SK-N-SH (cell line): ENCODE measurements at regions not wholly inside any gene's neighbourhood (a gene's known extent, or its start where the extent isn't known, plus 50 kb on each side); places are given as distances from the start of the nearest gene placed in this dataset.

Experiments used
- CTCF ChIA-PET: fragments of 300-600, 350-600 bp; formaldehyde crosslinking; extraction: SDS; loops from one replicate; lab custom pipeline; 2021; lab: Yijun Ruan, JAX
- POLR2A ChIA-PET: fragments of 350-600 bp; sonication (Branson Sonifier 250); formaldehyde crosslinking; extraction: SDS; loops from one replicate; lab custom pipeline; 2020; ENCODE audit warnings: antibody characterized with exemption, inconsistent platforms; lab: Yijun Ruan, JAX
- DNase-seq: peaks from one replicate; pipeline ENCODE4 v3.0.0; 2012
- H2AFZ ChIP-seq: fragments of 200-600 bp; sonication (generic); 2 replicates; pipeline ENCODE4 v1.8.1; 2016; ENCODE audit warnings: antibody characterized with exemption, mild to moderate bottlenecking, low read depth
- H3F3A ChIP-seq: fragments of 200-600 bp; sonication (generic); replicated peaks from 2 replicates; pipeline ENCODE3; 2016; ENCODE audit warnings: antibody characterized with exemption, mild to moderate bottlenecking; ENCODE audit not compliant: insufficient read depth
- H3K27ac ChIP-seq, 2 experiments: fragments of 200-500 bp in 1 of 2; fragments of 200-600 bp in 1 of 2; sonication (Bioruptor generic) in 1 of 2; sonication (generic), shearing (Covaris generic) in 1 of 2; 2 replicates each; pipeline versions ENCODE4 v1.5.1 to v1.6.1; 2014 to 2016; ENCODE audit warnings: low read depth in 2 of 2, inconsistent platforms in 1 of 2, low read length in 1 of 2, mild to moderate bottlenecking in 1 of 2, mixed read lengths in 1 of 2
- H3K27me3 ChIP-seq: fragments of 200-600 bp; sonication (generic), shearing (Covaris generic); 2 replicates; pipeline ENCODE4 v1.6.1; 2016; ENCODE audit warnings: mixed run types; ENCODE audit not compliant: insufficient read depth
- H3K36me3 ChIP-seq, 2 experiments: fragments of 200-500 bp in 1 of 2; fragments of 200-600 bp in 1 of 2; sonication (Bioruptor generic) in 1 of 2; sonication (generic) in 1 of 2; replicated peaks in 1 of 2; 2 replicates each; pipeline versions ENCODE3 to v1.5.1; 2014 to 2016; ENCODE audit warnings: low read length in 1 of 2, mild to moderate bottlenecking in 1 of 2; ENCODE audit not compliant: insufficient read depth in 2 of 2, control insufficient read depth in 1 of 2
- H3K4me1 ChIP-seq, 2 experiments: fragments of 200-500 bp in 1 of 2; fragments of 200-600 bp in 1 of 2; sonication (Bioruptor generic) in 1 of 2; sonication (generic), shearing (Covaris generic) in 1 of 2; 2 replicates each; pipeline versions ENCODE4 v1.5.1 to v1.6.1; 2014 to 2016; ENCODE audit warnings: low read depth in 1 of 2, low read length in 1 of 2, mixed run types in 1 of 2; ENCODE audit not compliant: insufficient read depth in 2 of 2, control insufficient read depth in 1 of 2
- H3K4me2 ChIP-seq: fragments of 200-600 bp; sonication (generic), shearing (Covaris generic); 2 replicates; pipeline ENCODE4 v1.6.1; 2017; ENCODE audit warnings: mixed run types
- H3K4me3 ChIP-seq, 2 experiments: fragments of 200-500 bp in 1 of 2; fragments of 200-600 bp in 1 of 2; sonication (Bioruptor generic) in 1 of 2; sonication (generic), shearing (Covaris generic) in 1 of 2; 2 replicates each; pipeline versions ENCODE4 v1.5.1 to v1.8.1; 2014 to 2016; ENCODE audit warnings: low read depth in 2 of 2, inconsistent platforms in 1 of 2, low read length in 1 of 2, mild to moderate bottlenecking in 1 of 2, mixed read lengths in 1 of 2, moderate library complexity in 1 of 2
- H3K79me2 ChIP-seq: fragments of 200-600 bp; sonication (generic); 2 replicates; pipeline ENCODE4 v1.8.1; 2017; ENCODE audit warnings: mild to moderate bottlenecking; ENCODE audit not compliant: insufficient read depth
- H3K9ac ChIP-seq: fragments of 200-600 bp; sonication (generic); 2 replicates; pipeline ENCODE4 v1.6.1; 2017; ENCODE audit warnings: mixed run types
- H3K9me2 ChIP-seq: fragments of 200-600 bp; sonication (generic); 2 replicates; pipeline ENCODE4 v1.6.1; 2017; ENCODE audit warnings: mixed run types
- H3K9me3 ChIP-seq: fragments of 200-600 bp; sonication (generic); 2 replicates; pipeline ENCODE4 v1.6.1; 2017; ENCODE audit warnings: mixed run types, mild to moderate bottlenecking, moderate library complexity
- H4K20me1 ChIP-seq: fragments of 200-600 bp; sonication (generic); 2 replicates; pipeline ENCODE4 v1.6.1; 2017; ENCODE audit warnings: mild to moderate bottlenecking, mixed run types; ENCODE audit not compliant: insufficient read depth
- ELF1 ChIP-seq: IDR thresholded peaks from 2 replicates; pipeline ENCODE4 v1.4.0; 2012
- EP300 ChIP-seq, 2 experiments: IDR thresholded peaks; 2 replicates each; pipeline versions ENCODE4 v1.4.0 to v1.6.1; 2012; ENCODE audit warnings: borderline replicate concordance in 1 of 2, low read depth in 1 of 2, low read length in 1 of 2
- MAX ChIP-seq: IDR thresholded peaks from 2 replicates; pipeline ENCODE4 v1.4.0; 2012; ENCODE audit warnings: low read depth
- MEF2A ChIP-seq: IDR thresholded peaks from 2 replicates; pipeline ENCODE4 v1.4.0; 2012; ENCODE audit warnings: low read depth, borderline replicate concordance
- RFX5 ChIP-seq: IDR thresholded peaks from 2 replicates; pipeline ENCODE4 v1.6.1; 2012; ENCODE audit warnings: mild to moderate bottlenecking, improper control_type of control experiment, low read length
- SIN3A ChIP-seq: IDR thresholded peaks from 2 replicates; pipeline ENCODE4 v1.6.1; 2012; ENCODE audit warnings: low read depth, mild to moderate bottlenecking, low read length, moderate library complexity, borderline replicate concordance
- ZBTB33 ChIP-seq: IDR thresholded peaks from 2 replicates; pipeline ENCODE4 v1.4.0; 2012; ENCODE audit warnings: low read depth, borderline replicate concordance
- WGBS: methylation state at CpG from one replicate; pipeline ENCODE4 v1.1.6; 2017; ENCODE audit warnings: low lambda C conversion rate; 5-methylcytosine and 5-hydroxymethylcytosine counted together

GRCh38 chr19:40932008-40932959 is 50.3 kb upstream of the CYP2A7 start:
- CTCF ChIA-PET = interaction anchor here (1.0 kb wide), 1 partner anchor 9 kb away, joined by 3 read pairs; no protein-coding TSS in a partner anchor
- no peaks in the 10 kb centered on the region for H3K4me1 ChIP-seq
- TF ChIP-seq MAX (no peak), MEF2A (no peak), ELF1 (no peak), SIN3A (no peak), ZBTB33 (no peak), EP300 (IDR thresholded peaks at IDR 0.05; ENCODE audit: borderline replicate concordance in 1 of 2, low read depth in 1 of 2, low read length in 1 of 2) (no peak), RFX5 (no peak)

More at GRCh38 chr19:40932008-40932959, 50.3 kb upstream of the CYP2A7 start:
- no peak overlapping the region for H2AFZ ChIP-seq
- H3K9me2 ChIP-seq = no peaks in the 10 kb centered on the region
- no peak overlapping the region for H3K4me3 ChIP-seq
- H4K20me1 ChIP-seq = no peaks in the 10 kb centered on the region
- no peaks in the 10 kb centered on the region for H3K79me2 ChIP-seq
- WGBS = 21% methylated on average over 10 of the region's 10 CpGs
- H3F3A ChIP-seq = no peaks in the 10 kb centered on the region
- no peak for DNase-seq
- H3K9me3 ChIP-seq = no peaks in the 10 kb centered on the region
- H3K9ac ChIP-seq = no peak overlapping the region
- no peak overlapping the region for H3K4me2 ChIP-seq
- no peaks in the 10 kb centered on the region; the same call in 1 of the 2 replicates for H3K27me3 ChIP-seq
- no peak overlapping the region for H3K27ac ChIP-seq
- H3K36me3 ChIP-seq = no peaks in the 10 kb centered on the region
- POLR2A ChIA-PET = no interaction called here
